GM18909 (cell line): ENCODE measurements at regions not wholly inside any gene's neighbourhood (a gene's known extent, or its start where the extent isn't known, plus 50 kb on each side); places are given as distances from the start of the nearest gene placed in this dataset.

Experiments used
- ATAC-seq: cut with Tn5 transposase; IDR thresholded peaks from one replicate; pipeline ENCODE4 v1.9.1; 2021; ENCODE audit warnings: mild to moderate bottlenecking; ENCODE audit not compliant: unreplicated experiment, poor library complexity

- no peak for ATAC-seq
Observed at GRCh38 chr20:12262747-12263146, 345.1 kb downstream of the BTBD3 start.

GRCh38 chr20:12264711-12265110 is 347.0 kb downstream of the BTBD3 start:
- ATAC-seq, result no peak

- no peak for ATAC-seq
Observed at GRCh38 chr20:12265662-12266061, 348.0 kb downstream of the BTBD3 start.

- no peak for ATAC-seq
Observed at GRCh38 chr20:12269579-12269978, 351.9 kb downstream of the BTBD3 start.

GRCh38 chr20:12270863-12271262 is 353.2 kb downstream of the BTBD3 start:
- ATAC-seq, result no peak

GRCh38 chr20:12276011-12276673 is 358.4 kb downstream of the BTBD3 start:
- no peak for ATAC-seq

DNA sequence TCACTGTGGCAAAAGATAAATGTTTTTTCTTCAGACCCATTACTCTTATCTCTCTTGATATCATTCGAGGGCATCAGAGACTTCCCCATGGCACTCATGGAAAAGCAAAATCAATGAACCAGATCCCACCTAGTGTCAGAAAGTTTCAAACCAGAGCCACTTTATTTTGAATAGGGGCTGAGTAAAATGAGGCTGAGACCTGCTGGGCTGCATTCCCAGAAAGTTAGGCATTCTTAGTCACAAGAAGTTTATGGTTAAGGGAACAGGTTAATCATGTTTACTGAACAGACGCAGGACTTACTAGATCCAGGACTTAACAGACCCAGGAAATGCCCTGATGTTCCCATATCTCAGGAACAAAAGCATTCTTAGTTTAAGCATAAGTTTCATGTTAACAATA is 369.9 kb downstream of the BTBD3 start:
- ATAC-seq, result no peak

DNA sequence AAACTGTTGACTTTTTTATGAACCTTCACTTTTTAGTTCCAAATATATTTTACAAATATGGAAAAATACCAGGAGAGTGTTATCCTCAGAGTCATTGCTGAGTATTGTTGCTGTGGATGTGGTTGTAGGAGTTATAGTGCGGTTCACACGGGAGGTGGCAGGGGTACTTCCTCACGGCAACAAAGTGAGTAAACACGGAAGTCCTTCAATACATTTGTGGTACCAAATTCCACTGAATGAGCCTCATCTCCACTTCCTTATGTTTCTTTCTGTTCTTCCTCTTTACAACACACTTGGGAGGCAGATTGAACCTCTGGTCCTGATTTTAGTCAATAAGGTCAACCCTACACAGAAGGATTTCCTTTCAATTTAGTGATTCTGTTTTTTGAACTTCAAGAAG is 371.8 kb downstream of the BTBD3 start:
- no peak for ATAC-seq

DNA sequence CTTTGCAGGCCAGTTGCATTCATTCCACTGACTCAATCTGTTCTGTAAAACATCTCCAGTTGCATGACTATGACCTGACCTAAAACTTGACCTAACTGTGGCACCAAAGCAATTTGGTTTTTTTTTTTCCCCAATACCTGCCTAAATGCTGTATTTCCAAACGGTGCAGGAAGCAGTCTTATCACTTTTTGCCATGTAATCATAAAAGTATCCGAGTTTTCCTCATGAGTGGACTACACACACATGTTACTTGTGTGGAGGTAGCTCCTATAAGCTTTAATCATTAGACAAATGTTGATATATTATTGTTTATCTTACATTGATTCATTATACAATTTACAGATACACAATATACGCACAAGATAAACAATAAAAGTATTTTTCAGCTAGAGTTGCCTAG is 373.7 kb downstream of the BTBD3 start:
- no peak for ATAC-seq

DNA sequence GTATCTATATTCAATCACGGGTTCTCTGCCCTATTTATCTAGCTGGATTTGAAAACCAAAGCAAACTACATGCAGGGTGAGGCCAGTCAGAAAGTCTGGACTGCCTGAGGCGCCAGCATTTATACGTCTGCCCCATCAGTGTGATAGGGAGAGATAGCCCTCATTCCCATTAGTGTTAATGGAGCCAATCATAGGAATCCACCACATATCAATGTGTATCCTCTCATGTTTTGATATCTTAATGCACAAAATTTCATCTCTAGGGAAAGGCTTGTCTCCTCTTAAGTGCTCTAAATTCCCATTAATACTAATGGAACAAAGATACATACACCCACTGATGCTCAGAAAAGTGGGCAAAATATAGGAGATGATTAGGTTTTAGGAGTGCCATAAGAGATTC is 376.2 kb downstream of the BTBD3 start:
- ATAC-seq, result no peak

DNA sequence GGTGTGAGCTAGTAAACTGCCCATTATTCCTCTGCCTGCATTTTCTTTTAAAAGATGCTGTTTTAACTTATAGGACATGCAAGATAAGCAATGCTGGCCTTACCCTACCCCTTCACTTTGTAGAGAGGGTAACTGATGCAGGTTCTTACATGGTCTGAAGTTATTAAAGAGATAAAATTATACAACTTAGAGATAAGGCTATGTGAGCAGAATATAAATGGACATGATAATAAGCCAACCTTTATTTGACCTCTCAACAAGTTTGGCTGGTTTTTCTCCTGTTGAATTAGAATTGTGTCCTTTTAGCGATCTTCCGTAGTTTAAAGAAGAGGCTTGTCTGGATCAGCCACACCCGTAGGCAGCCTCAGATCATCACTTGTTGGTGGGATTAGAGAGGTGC is 377.0 kb downstream of the BTBD3 start:
- ATAC-seq, result no peak

DNA sequence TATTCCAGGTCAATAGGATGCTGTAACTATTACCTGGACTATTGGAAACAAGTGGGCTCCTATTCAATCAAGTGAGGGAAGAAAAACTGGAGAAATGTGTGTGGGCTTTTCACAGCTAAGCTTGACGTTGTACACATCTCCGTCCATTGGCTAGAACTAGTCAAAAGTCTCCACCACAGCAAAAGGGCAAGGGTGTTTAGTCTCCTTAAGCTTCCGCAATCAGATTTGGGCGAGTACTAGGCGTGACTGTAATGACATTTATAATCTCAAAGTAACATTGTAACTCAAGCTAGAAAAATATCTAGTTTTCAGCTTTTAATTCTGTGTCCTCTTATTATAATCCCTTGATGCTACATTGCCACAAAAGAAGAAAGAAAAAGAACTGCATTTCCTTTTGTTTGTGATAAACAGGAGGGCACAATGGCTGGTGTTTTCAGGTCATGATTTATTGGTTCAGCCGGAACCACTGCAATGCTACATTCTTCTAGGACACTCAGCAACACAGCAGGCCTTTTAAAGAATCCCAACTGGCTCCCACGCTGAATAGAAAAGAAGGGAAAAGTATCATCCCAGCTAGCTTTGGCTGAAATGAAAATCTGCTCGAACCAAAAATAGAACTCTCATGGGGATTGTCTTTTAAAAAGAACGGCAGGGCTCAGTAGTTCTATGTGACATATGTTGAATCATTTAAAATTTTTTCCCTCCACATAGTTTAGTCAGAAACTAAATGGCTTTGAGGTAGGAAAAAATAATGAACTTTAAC is 387.7 kb downstream of the BTBD3 start:
- ATAC-seq, result no peak

GRCh38 chr20:12306107-12306506 is 388.4 kb downstream of the BTBD3 start:
- ATAC-seq, result no peak

DNA sequence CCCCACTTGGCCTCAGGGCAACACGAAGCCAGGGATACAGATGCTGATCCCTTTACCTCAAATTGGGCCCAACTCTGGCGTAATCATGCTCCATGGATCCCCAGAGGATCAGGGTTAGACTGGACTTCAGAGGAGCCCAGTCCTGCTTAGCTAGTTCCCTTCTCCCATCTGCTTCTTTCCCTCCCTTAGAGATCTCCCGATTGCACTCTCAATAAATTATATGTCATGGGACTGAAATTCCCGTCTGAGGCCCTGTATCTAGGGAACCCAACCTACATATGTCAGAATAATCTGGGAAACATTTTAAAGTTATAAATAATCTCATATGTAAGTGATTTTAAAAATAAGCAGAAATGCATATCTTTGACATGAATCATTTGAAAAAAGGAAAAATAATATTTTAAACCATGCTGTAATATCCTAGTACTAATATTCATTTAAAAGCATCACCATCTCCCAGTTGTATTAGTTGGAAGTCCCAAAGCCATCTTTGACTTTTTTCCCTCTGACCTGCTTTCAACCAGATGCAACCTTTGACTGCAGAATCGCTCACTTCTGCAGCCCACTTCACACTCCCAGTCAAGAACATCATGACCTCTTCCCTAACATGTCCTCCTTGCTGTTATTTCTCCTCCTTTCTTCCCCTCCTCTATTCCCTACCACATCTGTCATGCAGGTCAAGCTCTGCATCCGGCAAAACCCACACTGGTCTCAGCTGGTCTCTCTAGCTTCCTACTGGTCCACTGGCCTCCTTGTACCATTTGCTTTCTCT is 393.6 kb downstream of the BTBD3 start:
- no peak for ATAC-seq

DNA sequence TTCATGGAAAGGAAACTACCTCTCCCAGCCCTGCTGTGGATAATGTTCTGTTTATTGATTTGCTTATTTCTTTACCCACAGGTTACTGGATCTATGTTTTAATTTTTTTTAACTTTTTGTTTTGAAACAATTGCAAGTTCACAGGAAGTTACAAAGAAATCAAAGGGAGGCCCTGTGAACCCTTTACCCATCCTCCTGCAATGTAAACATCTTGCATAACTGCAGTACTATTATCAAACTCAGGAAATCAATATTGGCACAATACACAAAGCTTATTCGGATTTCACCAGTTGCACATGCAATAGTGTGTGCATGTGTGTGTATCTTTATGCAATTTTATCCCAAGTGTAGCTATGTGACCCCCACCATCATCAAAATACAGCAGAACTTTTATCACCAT is 398.0 kb downstream of the BTBD3 start:
- ATAC-seq, result no peak

DNA sequence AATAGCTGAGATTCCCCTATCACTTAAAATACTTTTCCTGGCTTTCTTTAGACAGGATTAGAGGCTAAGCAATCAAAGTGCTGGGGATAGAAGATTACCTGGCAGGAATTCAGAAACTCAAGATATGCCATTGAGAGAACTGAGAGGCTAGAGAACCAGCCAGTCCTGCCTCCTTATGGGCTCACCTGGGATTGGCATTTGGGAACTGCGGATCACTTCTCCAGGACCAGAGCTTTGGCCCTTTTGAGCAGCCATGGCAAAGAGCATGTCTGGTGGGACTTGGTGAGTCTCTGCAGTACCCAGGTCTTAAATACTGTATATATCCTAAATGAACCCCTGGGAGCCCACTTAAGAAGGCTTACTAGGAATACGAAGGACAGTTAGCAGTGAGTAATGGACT is 399.1 kb downstream of the BTBD3 start:
- no peak for ATAC-seq

DNA sequence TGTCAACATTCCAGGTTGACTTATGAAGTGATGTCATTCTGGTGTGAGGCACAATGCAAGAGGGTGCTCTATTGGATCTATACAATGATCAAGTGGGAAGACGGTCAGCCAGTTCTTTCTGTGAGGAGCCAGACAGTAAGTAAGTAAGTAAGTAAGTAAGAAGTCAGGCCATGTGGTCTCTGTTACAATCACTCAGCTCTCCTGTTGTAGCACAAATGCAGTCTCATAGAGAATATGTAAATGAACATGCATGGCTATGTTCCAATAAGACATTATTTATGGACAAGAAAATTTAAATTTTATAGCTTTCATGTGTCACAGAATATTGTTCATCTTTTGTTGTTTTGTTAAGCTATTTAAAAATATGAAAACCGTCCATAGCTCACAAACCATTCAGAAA is 399.7 kb downstream of the BTBD3 start:
- ATAC-seq, result no peak

DNA sequence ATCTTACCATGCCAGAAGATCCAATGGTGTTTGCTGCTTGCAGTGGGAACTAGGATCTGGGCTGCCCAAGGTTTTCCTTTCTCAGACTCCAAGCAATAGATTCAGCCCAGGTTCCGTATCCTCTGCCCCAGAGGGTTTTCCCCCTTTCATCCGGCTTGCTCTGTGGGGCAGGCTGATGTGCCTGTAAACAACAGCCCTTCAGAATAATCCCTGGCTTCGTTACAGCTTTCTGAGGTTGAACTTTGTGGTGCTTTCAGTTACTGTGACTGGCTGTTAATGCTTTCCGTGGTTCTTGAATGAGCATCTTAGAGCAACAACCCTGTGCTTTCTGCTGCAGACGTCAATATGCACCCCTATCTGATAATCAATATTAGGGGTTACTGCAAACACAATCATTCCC is 400.4 kb downstream of the BTBD3 start:
- no peak for ATAC-seq

DNA sequence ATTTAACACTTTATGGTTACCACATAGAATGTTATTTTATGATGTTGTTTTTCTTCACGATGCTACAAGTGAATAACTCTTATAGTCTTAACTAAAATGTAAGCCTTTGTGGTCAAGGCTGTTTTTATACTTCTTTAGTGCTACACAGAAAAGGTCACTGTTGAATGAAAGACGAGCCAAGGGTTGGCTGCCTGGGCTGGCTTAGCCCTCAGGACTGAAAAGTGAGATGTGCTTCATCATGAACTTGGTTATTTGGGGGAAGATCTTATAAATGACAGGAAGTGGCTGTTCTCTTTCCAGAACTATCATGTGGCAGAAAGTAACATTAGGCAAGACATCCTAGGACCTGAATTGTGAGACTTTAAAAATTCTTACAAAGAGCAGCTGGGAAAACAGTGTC is 404.0 kb downstream of the BTBD3 start:
- no peak for ATAC-seq

DNA sequence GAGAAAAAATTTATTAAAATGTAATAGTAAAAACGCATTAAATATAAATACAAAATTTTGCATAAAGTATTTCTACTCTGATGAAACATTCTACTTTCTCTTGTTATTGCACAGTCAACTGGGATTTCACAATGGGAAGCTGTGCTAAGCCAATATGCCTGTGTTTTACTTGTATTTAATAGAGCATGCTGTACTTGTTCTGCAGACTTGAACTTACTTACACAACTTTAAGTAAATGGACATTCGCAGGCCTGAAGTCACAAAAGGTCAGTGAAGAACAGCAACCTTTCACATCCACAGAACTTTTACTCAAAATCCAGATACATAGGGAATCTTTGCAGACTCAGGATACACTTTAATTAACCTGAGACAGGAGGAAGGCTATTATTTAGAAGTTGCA is 409.5 kb downstream of the BTBD3 start:
- ATAC-seq, result no peak

GRCh38 chr20:12331236-12331635 is 413.5 kb downstream of the BTBD3 start:
- no peak for ATAC-seq
